Neural progenitor cell (in vitro differentiated cells): ENCODE measurements at regions not wholly inside any gene's neighbourhood (a gene's known extent, or its start where the extent isn't known, plus 50 kb on each side); places are given as distances from the start of the nearest gene placed in this dataset.

Experiments
- DNase-seq: peaks from one replicate; pipeline ENCODE4 v3.0.0-alpha.2; 2016; ENCODE audit warnings: low spot score
- H2AFZ ChIP-seq: fragments of 200-600 bp; sonication (generic); replicated peaks from 2 replicates; pipeline ENCODE4 v1.6.1; 2016; ENCODE audit warnings: antibody characterized with exemption
- H3F3A ChIP-seq: fragments of 200-600 bp; sonication (generic); 2 replicates; pipeline ENCODE4 v1.6.1; 2016; ENCODE audit warnings: antibody characterized with exemption, low read depth
- H3K27ac ChIP-seq: fragments of 200-600 bp; sonication (generic); 2 replicates; pipeline ENCODE4 v1.5.1; 2016; ENCODE audit warnings: mild to moderate bottlenecking
- H3K27me3 ChIP-seq: fragments of 200-600 bp; sonication (generic); 2 replicates; pipeline ENCODE4 v1.6.1; 2016; ENCODE audit warnings: mild to moderate bottlenecking, moderate library complexity
- H3K36me3 ChIP-seq: fragments of 200-600 bp; sonication (generic); 2 replicates; pipeline ENCODE4 v1.5.1; 2016
- H3K4me1 ChIP-seq: fragments of 200-600 bp; sonication (generic); 2 replicates; pipeline ENCODE4 v1.6.1; 2016; ENCODE audit warnings: mixed run types
- H3K4me2 ChIP-seq: fragments of 200-600 bp; sonication (generic); 2 replicates; pipeline ENCODE4 v1.6.1; 2016
- H3K4me3 ChIP-seq: fragments of 200-600 bp; sonication (generic); 2 replicates; pipeline ENCODE4 v1.5.1; 2016
- H3K79me2 ChIP-seq: fragments of 200-600 bp; sonication (generic); 2 replicates; pipeline ENCODE4 v1.6.1; 2016; ENCODE audit warnings: low read depth
- H3K9ac ChIP-seq: fragments of 200-600 bp; sonication (generic); 2 replicates; pipeline ENCODE4 v1.6.1; 2016
- H3K9me3 ChIP-seq: fragments of 200-600 bp; sonication (generic); 2 replicates; pipeline ENCODE4 v1.5.1; 2016; ENCODE audit warnings: low read depth
- H4K20me1 ChIP-seq: fragments of 200-600 bp; sonication (generic); 2 replicates; pipeline ENCODE4 v1.6.1; 2016; ENCODE audit warnings: low read depth
- H3K27ac Mint-ChIP-seq: 3 replicates; pipeline ENCODE4 v1.8.0; 2021; ENCODE audit warnings: mixed read lengths
- H3K27me3 Mint-ChIP-seq: 2 replicates; pipeline ENCODE4 v1.8.0; 2022; ENCODE audit warnings: low read depth, mild to moderate bottlenecking, inconsistent platforms, moderate library complexity, mixed read lengths; ENCODE audit not compliant: insufficient read depth
- H3K36me3 Mint-ChIP-seq: 3 replicates; pipeline ENCODE4 v1.8.0; 2021; ENCODE audit warnings: mixed read lengths
- H3K4me1 Mint-ChIP-seq: 3 replicates; pipeline ENCODE4 v1.8.0; 2021; ENCODE audit warnings: mixed read lengths
- H3K4me3 Mint-ChIP-seq: 3 replicates; pipeline ENCODE4 v1.8.0; 2021; ENCODE audit warnings: mild to moderate bottlenecking, moderate library complexity, mixed read lengths
- H3K9me3 Mint-ChIP-seq: 3 replicates; pipeline ENCODE4 v1.8.0; 2020; ENCODE audit warnings: mixed read lengths
- CTCF ChIP-seq: fragments of 200-600 bp; sonication (generic); IDR thresholded peaks from 2 replicates; pipeline ENCODE4 v1.5.1; 2017; ENCODE audit warnings: antibody characterized with exemption, mild to moderate bottlenecking
- EZH2 ChIP-seq: fragments of 200-600 bp; sonication (generic); IDR thresholded peaks from 2 replicates; pipeline ENCODE4 v1.6.1; 2017; ENCODE audit warnings: antibody characterized with exemption, mild to moderate bottlenecking, moderate library complexity
- EZH2phosphoT487 ChIP-seq: fragments of 200-600 bp; sonication (generic); IDR thresholded peaks from 2 replicates; pipeline ENCODE4 v1.6.1; 2017; ENCODE audit warnings: antibody characterized with exemption

GRCh38 chr4:55175779-55176231, 50.4 kb upstream of the KDR start:
- Mint-ChIP-seq H3K27ac (no peak overlapping the region), H3K27me3 (peaks cover 3% of the 10 kb centered on the region), H3K9me3 (peaks cover 2% of the 10 kb centered on the region), H3K4me1 (peaks cover 14% of the 10 kb centered on the region), H3K4me3 (no peak overlapping the region), H3K36me3 (no peaks in the 10 kb centered on the region)
- no peak overlapping the region for H3K9ac ChIP-seq
- no peak overlapping the region for H3K4me3 ChIP-seq
- H4K20me1 ChIP-seq, result no peaks in the 10 kb centered on the region
- TF ChIP-seq CTCF (no peak), EZH2phosphoT487 (no peak), EZH2 (no peak)
- peaks cover under 1% of the 10 kb centered on the region for H3K4me1 ChIP-seq
- no peaks in the 10 kb centered on the region for H3K79me2 ChIP-seq
- H3K36me3 ChIP-seq, result no peaks in the 10 kb centered on the region
- no peaks in the 10 kb centered on the region for H3F3A ChIP-seq
- peak overlapping the region; percentile 52 for H2AFZ ChIP-seq
- H3K27ac ChIP-seq, result no peak overlapping the region
- DNase-seq, result no peak
- H3K27me3 ChIP-seq, result no peaks in the 10 kb centered on the region
- no peak overlapping the region for H3K4me2 ChIP-seq
- no peaks in the 10 kb centered on the region for H3K9me3 ChIP-seq

- Histone ChIP-seq H3K27me3 (no peaks in the 10 kb centered on the region), H3K27ac (no peak overlapping the region), H4K20me1 (no peaks in the 10 kb centered on the region), H2AFZ (no peak overlapping the region), H3K79me2 (no peaks in the 10 kb centered on the region), H3K4me2 (no peak overlapping the region), H3K9ac (no peak overlapping the region), H3K9me3 (no peaks in the 10 kb centered on the region), H3K4me3 (no peak overlapping the region), H3K4me1 (peaks cover 8% of the 10 kb centered on the region), H3K36me3 (no peaks in the 10 kb centered on the region), H3F3A (no peaks in the 10 kb centered on the region)
- H3K4me3 Mint-ChIP-seq, result no peak overlapping the region
- no peak overlapping the region for H3K27ac Mint-ChIP-seq
- peaks cover 21% of the 10 kb centered on the region for H3K4me1 Mint-ChIP-seq
- no peaks in the 10 kb centered on the region for H3K36me3 Mint-ChIP-seq
- H3K9me3 Mint-ChIP-seq, result peaks cover 2% of the 10 kb centered on the region
- TF ChIP-seq EZH2, result no peak
- H3K27me3 Mint-ChIP-seq, result peaks cover 2% of the 10 kb centered on the region
- no peak for DNase-seq
These were observed 51.1 kb upstream of the KDR start for GRCh38 chr4:55176497-55176896.

GRCh38 chr4:55177461-55177860, 52.1 kb upstream of the KDR start:
- Histone ChIP-seq H3K36me3 (no peaks in the 10 kb centered on the region), H2AFZ (no peak overlapping the region), H3K4me2 (no peak overlapping the region), H3K27me3 (no peaks in the 10 kb centered on the region), H3F3A (no peaks in the 10 kb centered on the region), H4K20me1 (no peaks in the 10 kb centered on the region), H3K9me3 (no peaks in the 10 kb centered on the region), H3K27ac (no peak overlapping the region), H3K4me1 (peaks cover 10% of the 10 kb centered on the region), H3K9ac (no peak overlapping the region), H3K79me2 (no peaks in the 10 kb centered on the region), H3K4me3 (no peak overlapping the region)
- TF ChIP-seq EZH2phosphoT487 (no peak), EZH2 (no peak), CTCF (no peak)
- H3K9me3 Mint-ChIP-seq, result peaks cover 2% of the 10 kb centered on the region
- peaks cover 2% of the 10 kb centered on the region for H3K27me3 Mint-ChIP-seq
- no peak for DNase-seq
- H3K4me1 Mint-ChIP-seq, result peaks cover 19% of the 10 kb centered on the region
- no peaks in the 10 kb centered on the region for H3K36me3 Mint-ChIP-seq
- H3K27ac Mint-ChIP-seq, result no peak overlapping the region
- H3K4me3 Mint-ChIP-seq, result no peak overlapping the region

DNA sequence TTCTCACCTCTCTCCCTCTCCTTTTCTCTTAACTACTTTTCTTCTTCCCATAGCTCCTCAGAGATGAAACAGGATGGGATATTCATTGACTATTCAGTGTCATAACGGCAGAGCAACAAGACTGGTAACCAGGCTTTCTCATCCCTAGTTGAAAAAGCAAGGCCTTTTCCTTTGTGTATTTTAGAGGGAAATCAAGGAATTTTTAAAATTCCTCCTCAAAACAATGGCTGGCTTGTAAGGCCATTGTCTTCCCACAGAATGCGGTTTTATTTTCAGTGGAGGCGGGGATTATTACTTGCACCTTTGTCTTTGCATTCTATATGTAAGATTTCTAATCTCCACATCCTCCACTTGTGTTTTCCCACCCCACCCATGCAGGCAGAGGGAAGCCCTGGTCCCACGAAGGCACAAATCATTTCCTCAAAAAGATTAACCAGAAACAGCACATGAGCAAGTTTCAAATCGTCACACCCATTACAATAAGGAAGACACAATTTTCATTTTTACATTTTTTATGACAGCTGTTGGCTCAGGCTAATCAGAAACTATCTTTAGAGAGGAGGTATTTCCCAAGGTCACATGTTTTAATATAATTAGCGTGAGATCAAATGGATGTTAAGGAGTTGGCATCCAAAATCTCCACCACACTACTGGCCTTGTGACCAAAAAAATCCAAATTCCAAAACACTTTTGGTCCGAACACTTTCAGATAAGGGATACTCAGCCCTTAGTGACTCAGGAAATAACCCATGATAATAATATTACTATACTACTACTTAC, 53.0 kb upstream of the KDR start:
- H3K79me2 ChIP-seq, result no peaks in the 10 kb centered on the region
- Mint-ChIP-seq H3K27me3 (no peaks in the 10 kb centered on the region), H3K4me3 (no peak overlapping the region), H3K9me3 (peaks cover 2% of the 10 kb centered on the region), H3K4me1 (peaks cover 11% of the 10 kb centered on the region), H3K27ac (no peak overlapping the region), H3K36me3 (no peaks in the 10 kb centered on the region)
- H3K27ac ChIP-seq, result no peak overlapping the region
- TF ChIP-seq EZH2 (no peak), CTCF (no peak), EZH2phosphoT487 (no peak)
- no peak overlapping the region for H3K4me3 ChIP-seq
- no peaks in the 10 kb centered on the region for H3F3A ChIP-seq
- DNase-seq, result no peak
- H3K4me1 ChIP-seq, result peaks cover 10% of the 10 kb centered on the region
- no peaks in the 10 kb centered on the region for H4K20me1 ChIP-seq
- H3K9ac ChIP-seq, result no peak overlapping the region
- H3K4me2 ChIP-seq, result no peak overlapping the region
- no peaks in the 10 kb centered on the region for H3K27me3 ChIP-seq
- H3K9me3 ChIP-seq, result no peaks in the 10 kb centered on the region
- H2AFZ ChIP-seq, result no peak overlapping the region
- no peaks in the 10 kb centered on the region for H3K36me3 ChIP-seq
